ENCODE measurements at regions not wholly inside any gene's neighbourhood (a gene's known extent, or its start where the extent isn't known, plus 50 kb on each side); places are given as distances from the start of the nearest gene placed in this dataset.
A peak's percentile ranks its signal among the peaks of the same experiment; 100 is the strongest.

- H3K79me2 ChIP-seq (ENCODE audit: insufficient read depth, low read length), result no peaks in the 10 kb centered on the region
- CTCF ChIA-PET (ENCODE audit: low intra/inter-chr PET ratio, low total read pairs), result no interaction called here
- no peak overlapping the region for H3K4me2 ChIP-seq (ENCODE audit: low read depth, low read length)
- in situ Hi-C loops (cut with HindIII; ENCODE audit: extremely low pct_ligation_motif_present, low pct_unique_long_range_greater_than_20kb), result no loop called here
- DNase-seq (ENCODE audit: low spot score) (no peak), ATAC-seq (no peak), FAIRE-seq (no peak)
- no peak overlapping the region for H2AFZ ChIP-seq (ENCODE audit: low read length)
- no peaks in the 10 kb centered on the region for H3K36me3 ChIP-seq (replicated peaks in 1 of 2; ENCODE audit: control insufficient read depth in 1 of 2, insufficient read depth in 2 of 2, low read length in 2 of 2)
- H3K9ac ChIP-seq (ENCODE audit: insufficient read depth, low read depth, low read length), result no peak overlapping the region
- H3K4me1 ChIP-seq (ENCODE audit: insufficient read depth, low read length), result no peaks in the 10 kb centered on the region
- H3K27ac ChIP-seq (ENCODE audit: extremely low read length, insufficient read depth, low read length), result no peak overlapping the region
- no peaks in the 10 kb centered on the region for H3K9me3 ChIP-seq (ENCODE audit: low read length)
- 18% methylated on average over 7 of the region's 7 CpGs for WGBS (ENCODE audit: low lambda C conversion rate)
- no peak for TF ChIP-seq FOXO1 (CRISPR knock-in tag; IDR thresholded peaks at IDR 0.05)
- TF ChIP-seq NFE2L2 (IDR thresholded peaks at IDR 0.05; ENCODE audit: low read length), result no peak
- no peak for TF ChIP-seq NAIF1 (CRISPR knock-in tag; IDR thresholded peaks at IDR 0.05; ENCODE audit: borderline replicate concordance)
- no peak for TF ChIP-seq ZNF556 (CRISPR knock-in tag; IDR thresholded peaks at IDR 0.05; ENCODE audit: borderline replicate concordance)
- no peak for TF ChIP-seq DNMT3B (CRISPR knock-in tag; conservative IDR thresholded peaks at IDR 0.05)
- no peak for TF ChIP-seq ZNF891 (CRISPR knock-in tag; IDR thresholded peaks at IDR 0.05)
- no peak for TF ChIP-seq RFXANK (CRISPR knock-in tag; IDR thresholded peaks at IDR 0.05)
- TF ChIP-seq ZMAT5 (CRISPR knock-in tag; IDR thresholded peaks at IDR 0.05; ENCODE audit: borderline replicate concordance, low read depth), result no peak
- TF ChIP-seq DRAP1 (CRISPR knock-in tag; IDR thresholded peaks at IDR 0.05), result no peak
- TF ChIP-seq PHF8 (CRISPR knock-in tag; IDR thresholded peaks at IDR 0.05), result no peak
- no peak for TF ChIP-seq ZSCAN25 (CRISPR knock-in tag; IDR thresholded peaks at IDR 0.05)
- no peaks in the 10 kb centered on the region for H4K20me1 ChIP-seq (ENCODE audit: insufficient read depth, low read length)
- POLR2A ChIA-PET, result no interaction called here
- no TSS peak for BruUV-seq (replicated peaks)
- H3K27me3 ChIP-seq (ENCODE audit: control insufficient read depth in 1 of 2, insufficient read depth in 2 of 2, low read length in 2 of 2), result no peaks in the 10 kb centered on the region
- no peak overlapping the region for H3K4me3 ChIP-seq (replicated peaks in 1 of 3; ENCODE audit: insufficient read depth in 1 of 3, low read depth in 2 of 3, low read length in 3 of 3)
- intact Hi-C loops (cut with micrococcal nuclease; ENCODE audit: unreplicated experiment), result no loop called here
Measured at GRCh38 chr16:13611596-13611995, 308.4 kb upstream of the ERCC4 start.

- 2% methylated on average over 4 of the region's 4 CpGs for WGBS (ENCODE audit: low lambda C conversion rate)
- POLR2A ChIA-PET, result no interaction called here
- DNase-seq (ENCODE audit: low spot score) (no peak), ATAC-seq (no peak), FAIRE-seq (no peak)
- H3K36me3 ChIP-seq (replicated peaks in 1 of 2; ENCODE audit: control insufficient read depth in 1 of 2, insufficient read depth in 2 of 2, low read length in 2 of 2), result no peaks in the 10 kb centered on the region
- no peaks in the 10 kb centered on the region for H3K9me3 ChIP-seq (ENCODE audit: low read length)
- H3K79me2 ChIP-seq (ENCODE audit: insufficient read depth, low read length), result no peaks in the 10 kb centered on the region
- no peaks in the 10 kb centered on the region for H4K20me1 ChIP-seq (ENCODE audit: insufficient read depth, low read length)
- H3K4me3 ChIP-seq (replicated peaks in 1 of 3; ENCODE audit: insufficient read depth in 1 of 3, low read depth in 2 of 3, low read length in 3 of 3), result no peak overlapping the region
- no peaks in the 10 kb centered on the region for H3K27me3 ChIP-seq (ENCODE audit: control insufficient read depth in 1 of 2, insufficient read depth in 2 of 2, low read length in 2 of 2)
- no peak overlapping the region for H3K4me2 ChIP-seq (ENCODE audit: low read depth, low read length)
- no peak overlapping the region for H3K27ac ChIP-seq (ENCODE audit: extremely low read length, insufficient read depth, low read length)
- intact Hi-C loops (cut with micrococcal nuclease; ENCODE audit: unreplicated experiment), result no loop called here
- in situ Hi-C loops (cut with HindIII; ENCODE audit: extremely low pct_ligation_motif_present, low pct_unique_long_range_greater_than_20kb), result no loop called here
- H3K9ac ChIP-seq (ENCODE audit: insufficient read depth, low read depth, low read length), result no peak overlapping the region
- CTCF ChIA-PET (ENCODE audit: low intra/inter-chr PET ratio, low total read pairs), result no interaction called here
- no peaks in the 10 kb centered on the region for H3K4me1 ChIP-seq (ENCODE audit: insufficient read depth, low read length)
- no peak overlapping the region for H2AFZ ChIP-seq (ENCODE audit: low read length)
- no TSS peak for BruUV-seq (replicated peaks)
- peak; percentile 35; the same call in 1 of the 2 replicates for TF ChIP-seq ZNF24 (IDR thresholded peaks at IDR 0.05)
- TF ChIP-seq ZBTB39 (CRISPR knock-in tag; IDR thresholded peaks at IDR 0.05), result no peak
- no peak for TF ChIP-seq HNF1A (IDR thresholded peaks at IDR 0.05; ENCODE audit: low read depth)
- TF ChIP-seq HNF1A (CRISPR knock-in tag; IDR thresholded peaks at IDR 0.05; ENCODE audit: borderline replicate concordance), result no peak
Measured at GRCh38 chr16:13612623-13613022, 307.3 kb upstream of the ERCC4 start.
